HepG2 (cell line): ENCODE measurements at regions not wholly inside any gene's neighbourhood (a gene's known extent, or its start where the extent isn't known, plus 50 kb on each side); places are given as distances from the start of the nearest gene placed in this dataset.
A peak's percentile ranks its signal among the peaks of the same experiment; 100 is the strongest.

Experiments used
- GMEB2 ChIP-seq: IDR thresholded peaks from 2 replicates; pipeline ENCODE4 v1.6.1; 2016; ENCODE audit warnings: missing biosample characterization, missing genetic modification reagents, low read depth
- ISX ChIP-seq: sonication (generic); formaldehyde crosslinking; conservative IDR thresholded peaks from 2 replicates; pipeline ENCODE4 v1.5.0; 2020; ENCODE audit warnings: missing genetic modification reagents
- MBD4 ChIP-seq: IDR thresholded peaks from 2 replicates; pipeline ENCODE4 v1.6.1; 2012; ENCODE audit warnings: low read length, inconsistent platforms, borderline replicate concordance
- MYNN ChIP-seq: sonication (generic); formaldehyde crosslinking; IDR thresholded peaks from 2 replicates; pipeline ENCODE4 v1.4.0; 2020; ENCODE audit warnings: mild to moderate bottlenecking, low read depth, missing genetic modification reagents
- NR2F6 ChIP-seq, 2 experiments: IDR thresholded peaks; 2 replicates each; pipeline ENCODE4 v1.6.1; 2016; ENCODE audit warnings: antibody characterized with exemption in 1 of 2, mild to moderate bottlenecking in 1 of 2
- RARA ChIP-seq: IDR thresholded peaks from 2 replicates; pipeline ENCODE4 v1.6.1; 2016; ENCODE audit warnings: missing genetic modification reagents, missing compliant biosample characterization
- TAF1 ChIP-seq: sonication (generic); formaldehyde crosslinking; IDR thresholded peaks from 2 replicates; pipeline ENCODE4 v1.4.0; 2020; ENCODE audit warnings: missing genetic modification reagents
- TEAD3 ChIP-seq: optimal IDR thresholded peaks from 2 replicates; pipeline ENCODE3; 2016; ENCODE audit warnings: borderline replicate concordance
- TEF ChIP-seq: sonication (generic); formaldehyde crosslinking; IDR thresholded peaks from 2 replicates; pipeline ENCODE4 v1.5.0; 2020; ENCODE audit warnings: missing genetic modification reagents
- TRAFD1 ChIP-seq: sonication (generic); formaldehyde crosslinking; IDR thresholded peaks from 2 replicates; pipeline ENCODE4 v1.5.1; 2020; ENCODE audit warnings: missing genetic modification reagents, mild to moderate bottlenecking, borderline replicate concordance
- ZBTB14 ChIP-seq: sonication (generic); formaldehyde crosslinking; IDR thresholded peaks from 2 replicates; pipeline ENCODE4 v1.4.0; 2020; ENCODE audit warnings: missing genetic modification reagents
- ZNF318 ChIP-seq: sonication (generic); formaldehyde crosslinking; IDR thresholded peaks from 2 replicates; pipeline ENCODE4 v1.4.0; 2020; ENCODE audit warnings: mild to moderate bottlenecking, missing genetic modification reagents
- ZNF816 ChIP-seq: sonication (generic); formaldehyde crosslinking; IDR thresholded peaks from 2 replicates; pipeline ENCODE4 v1.8.0; 2022; ENCODE audit warnings: missing genetic modification reagents, mild to moderate bottlenecking, borderline replicate concordance
- ZNF839 ChIP-seq: sonication (generic); formaldehyde crosslinking; IDR thresholded peaks from 2 replicates; pipeline ENCODE4 v1.4.0; 2020; ENCODE audit warnings: missing genetic modification reagents, mild to moderate bottlenecking, borderline replicate concordance

GRCh38 chr2:43018179-43019024, 208.0 kb downstream of the ZFP36L2 start (continued):
- TF ChIP-seq GMEB2 (CRISPR knock-in tag) (no peak), ZNF816 (CRISPR knock-in tag) (no peak), NR2F6 (IDR thresholded peaks at IDR 0.05) (peak; percentile 85), NR2F6 (CRISPR knock-in tag; IDR thresholded peaks at IDR 0.05) (peak; percentile 88), TEAD3 (CRISPR knock-in tag) (peak; percentile 94), ZNF318 (peak; percentile 97), RARA (CRISPR knock-in tag) (peak; percentile 76), TRAFD1 (CRISPR knock-in tag) (no peak), TEF (CRISPR knock-in tag) (no peak), MBD4 (no peak), MYNN (CRISPR knock-in tag) (peak; percentile 58; the same call in 1 of the 2 replicates), ZNF839 (CRISPR knock-in tag) (0 out of 2 replicates have a peak, but pooled peaks have one; percentile 67), ISX (CRISPR knock-in tag) (no peak), ZBTB14 (CRISPR knock-in tag) (no peak), TAF1 (peak; percentile 42; the same call in 1 of the 2 replicates)
